SU-DHL-6 (cell line): ENCODE measurements at regions not wholly inside any gene's neighbourhood (a gene's known extent, or its start where the extent isn't known, plus 50 kb on each side); places are given as distances from the start of the nearest gene placed in this dataset.

Experiments
- H2AFZ ChIP-seq: fragments of 200-600 bp; sonication (generic); 2 replicates; pipeline ENCODE4 v1.6.1; 2014; ENCODE audit warnings: low read depth, mild to moderate bottlenecking, moderate library complexity, mixed read lengths, antibody characterized with exemption, low read length; ENCODE audit not compliant: severe bottlenecking
- H3F3A ChIP-seq: fragments of 200-600 bp; shearing (Covaris generic); 2 replicates; pipeline ENCODE4 v1.6.0; 2016; ENCODE audit warnings: antibody characterized with exemption, mild to moderate bottlenecking; ENCODE audit not compliant: insufficient read depth
- H3K27ac ChIP-seq: fragments of 200-600 bp; sonication (generic); 2 replicates; pipeline ENCODE4 v1.5.1; 2016; ENCODE audit warnings: low read depth, mild to moderate bottlenecking, low read length, moderate library complexity, mixed read lengths
- H3K27me3 ChIP-seq: fragments of 200-600 bp; sonication (generic), shearing (Covaris generic); 2 replicates; pipeline ENCODE4 v1.6.0; 2014; ENCODE audit warnings: mild to moderate bottlenecking, low read length
- H3K36me3 ChIP-seq: fragments of 200-600 bp; sonication (generic); 2 replicates; pipeline ENCODE4 v1.6.1; 2014; ENCODE audit warnings: mild to moderate bottlenecking, low read length, mixed read lengths
- H3K4me2 ChIP-seq: fragments of 300-600, 200-600 bp; shearing (Covaris generic), sonication (generic); 2 replicates; pipeline ENCODE4 v1.6.0; 2014; ENCODE audit warnings: low read length, low read depth, mild to moderate bottlenecking; ENCODE audit not compliant: poor library complexity, severe bottlenecking
- H3K4me3 ChIP-seq: fragments of 200-600 bp; sonication (generic); 2 replicates; pipeline ENCODE4 v1.5.1; 2014; ENCODE audit warnings: antibody characterized with exemption, low read length, mild to moderate bottlenecking, mixed read lengths; ENCODE audit not compliant: insufficient read depth, poor library complexity, severe bottlenecking
- H3K79me2 ChIP-seq: fragments of 200-600 bp; sonication (generic); 2 replicates; pipeline ENCODE4 v1.6.1; 2014; ENCODE audit warnings: mild to moderate bottlenecking, low read length, moderate library complexity; ENCODE audit not compliant: insufficient read depth
- H3K9ac ChIP-seq: fragments of 200-600 bp; sonication (generic); 2 replicates; pipeline ENCODE4 v1.7.0; 2014; ENCODE audit warnings: mild to moderate bottlenecking, low read length
- H3K9me2 ChIP-seq: fragments of 200-600 bp; sonication (generic); replicated peaks from 2 replicates; pipeline ENCODE4 v1.6.1; 2014; ENCODE audit warnings: low read length; ENCODE audit not compliant: insufficient read depth
- H3K9me3 ChIP-seq: fragments of 200-600 bp; sonication (generic); 2 replicates; pipeline ENCODE4 v1.6.1; 2014; ENCODE audit warnings: low read length, mixed read lengths; ENCODE audit not compliant: insufficient read depth
- H4K20me1 ChIP-seq: fragments of 200-600 bp; sonication (generic); 2 replicates; pipeline ENCODE4 v1.6.1; 2014; ENCODE audit warnings: low read depth, mild to moderate bottlenecking, antibody characterized with exemption, low read length, moderate library complexity, mixed read lengths
- CTCF ChIP-seq: fragments of 200-600 bp; sonication (generic); IDR thresholded peaks from one replicate; pipeline ENCODE4 v1.5.1; 2017; ENCODE audit warnings: antibody characterized with exemption, mild to moderate bottlenecking, low read length, moderate library complexity; ENCODE audit not compliant: insufficient read depth, poor library complexity, severe bottlenecking
- EZH2phosphoT487 ChIP-seq: fragments of 200-600 bp; sonication (generic), shearing (Covaris generic); conservative IDR thresholded peaks from 2 replicates; pipeline ENCODE4 v1.6.1; 2018; ENCODE audit warnings: mild to moderate bottlenecking, antibody characterized with exemption, low read length, moderate library complexity, mixed read lengths

- no peak overlapping the region for H3K27ac ChIP-seq
- no peaks in the 10 kb centered on the region for H3K9me2 ChIP-seq
- no peaks in the 10 kb centered on the region for H3K79me2 ChIP-seq
- no peak overlapping the region for H3K4me2 ChIP-seq
- H3K9ac ChIP-seq = no peak overlapping the region
- no peaks in the 10 kb centered on the region for H3K36me3 ChIP-seq
- H4K20me1 ChIP-seq = no peaks in the 10 kb centered on the region
- no peak overlapping the region for H3K4me3 ChIP-seq
- H3K9me3 ChIP-seq = no peaks in the 10 kb centered on the region
- H3K27me3 ChIP-seq = no peaks in the 10 kb centered on the region
- TF ChIP-seq EZH2phosphoT487 = no peak
- no peak for TF ChIP-seq CTCF
- H2AFZ ChIP-seq = no peak overlapping the region
- H3F3A ChIP-seq = no peaks in the 10 kb centered on the region
Measured at GRCh38 chr2:155665704-155666103, 666.8 kb downstream of the NR4A2 start.

- H3K36me3 ChIP-seq = no peaks in the 10 kb centered on the region
- H3K27ac ChIP-seq = no peak overlapping the region
- H3K9me2 ChIP-seq = no peaks in the 10 kb centered on the region
- H3K4me2 ChIP-seq = no peak overlapping the region
- no peak overlapping the region for H3K4me3 ChIP-seq
- H4K20me1 ChIP-seq = no peaks in the 10 kb centered on the region
- H2AFZ ChIP-seq = no peak overlapping the region
- TF ChIP-seq CTCF (no peak), EZH2phosphoT487 (no peak)
- H3K9ac ChIP-seq = no peak overlapping the region
- H3F3A ChIP-seq = no peaks in the 10 kb centered on the region
- no peaks in the 10 kb centered on the region for H3K79me2 ChIP-seq
- no peaks in the 10 kb centered on the region for H3K9me3 ChIP-seq
- no peaks in the 10 kb centered on the region for H3K27me3 ChIP-seq
Measured at GRCh38 chr2:155663265-155663664, 669.3 kb downstream of the NR4A2 start.

- H3K79me2 ChIP-seq = no peaks in the 10 kb centered on the region
- H3K27ac ChIP-seq = no peak overlapping the region
- H3K9me3 ChIP-seq = no peaks in the 10 kb centered on the region
- no peak overlapping the region for H3K4me2 ChIP-seq
- no peak overlapping the region for H3K9ac ChIP-seq
- H3K9me2 ChIP-seq = no peaks in the 10 kb centered on the region
- H3F3A ChIP-seq = no peaks in the 10 kb centered on the region
- no peaks in the 10 kb centered on the region for H3K36me3 ChIP-seq
- no peaks in the 10 kb centered on the region for H4K20me1 ChIP-seq
- H3K4me3 ChIP-seq = no peak overlapping the region
- H3K27me3 ChIP-seq = no peaks in the 10 kb centered on the region
- TF ChIP-seq EZH2phosphoT487 (no peak), CTCF (no peak)
- H2AFZ ChIP-seq = no peak overlapping the region
Measured at GRCh38 chr2:155662224-155662623, 670.3 kb downstream of the NR4A2 start.

- no peak overlapping the region for H3K27ac ChIP-seq
- H2AFZ ChIP-seq = no peak overlapping the region
- H3K27me3 ChIP-seq = no peaks in the 10 kb centered on the region
- H3F3A ChIP-seq = no peaks in the 10 kb centered on the region
- no peaks in the 10 kb centered on the region for H3K9me2 ChIP-seq
- H4K20me1 ChIP-seq = no peaks in the 10 kb centered on the region
- no peaks in the 10 kb centered on the region for H3K9me3 ChIP-seq
- no peaks in the 10 kb centered on the region for H3K79me2 ChIP-seq
- no peaks in the 10 kb centered on the region for H3K36me3 ChIP-seq
- no peak overlapping the region for H3K4me2 ChIP-seq
- H3K4me3 ChIP-seq = no peak overlapping the region
- TF ChIP-seq CTCF (no peak), EZH2phosphoT487 (no peak)
- H3K9ac ChIP-seq = no peak overlapping the region
Measured at GRCh38 chr2:155653176-155653575, 679.3 kb downstream of the NR4A2 start.
